ENCODE measurements at regions not wholly inside any gene's neighbourhood (a gene's known extent, or its start where the extent isn't known, plus 50 kb on each side); places are given as distances from the start of the nearest gene placed in this dataset.

GRCh38 chr1:193606035-193606434, 419.6 kb upstream of the B3GALT2 start:
- Histone ChIP-seq H3K4me3 (replicated peaks in 1 of 2; ENCODE audit: low read depth in 1 of 2, low read length in 2 of 2) (no peak overlapping the region), H4K20me1 (ENCODE audit: insufficient read depth) (no peaks in the 10 kb centered on the region), H3K4me1 (ENCODE audit: control insufficient read depth in 1 of 2, insufficient read depth in 2 of 2, low read length in 2 of 2) (no peaks in the 10 kb centered on the region), H3K9me2 (ENCODE audit: insufficient read depth) (no peaks in the 10 kb centered on the region), H3K36me3 (ENCODE audit: control insufficient read depth in 1 of 2, insufficient read depth in 2 of 2, low read length in 2 of 2) (no peaks in the 10 kb centered on the region), H2AFZ (ENCODE audit: low read depth, low read length, poor library complexity, severe bottlenecking) (no peak overlapping the region), H3K27ac (ENCODE audit: low read depth, low read length) (no peak overlapping the region), H3K79me2 (ENCODE audit: insufficient read depth, low read length) (no peaks in the 10 kb centered on the region), H3K4me2 (ENCODE audit: low read length) (no peak overlapping the region), H3K27me3 (ENCODE audit: insufficient read depth, low read length) (no peaks in the 10 kb centered on the region), H3K9me3 (ENCODE audit: control insufficient read depth in 1 of 2, insufficient read depth in 1 of 2, low read depth in 1 of 2, low read length in 2 of 2) (no peaks in the 10 kb centered on the region), H3K9ac (ENCODE audit: low read length) (no peak overlapping the region)
- POLR2A ChIA-PET, result no interaction called here
- RAD21 ChIA-PET (ENCODE audit: low non-redundant PET in 1 of 2, low total read pairs in 2 of 2, uncharacterized antibody in 2 of 2, unreplicated experiment in 2 of 2), result no interaction called here
- BruUV-seq (replicated peaks), result no TSS peak
- CTCF ChIA-PET, result no interaction called here
- DNase-seq (ENCODE audit: low read depth, low spot score), result no peak
- no peak for ATAC-seq
- intact Hi-C loops (cut with micrococcal nuclease), result no loop called here
- TF ChIP-seq RAD21 (IDR thresholded peaks at IDR 0.05; ENCODE audit: low read depth) (no peak), REST (IDR thresholded peaks at IDR 0.05; ENCODE audit: low read depth) (no peak), JUND (IDR thresholded peaks at IDR 0.05) (no peak), ZBTB33 (IDR thresholded peaks at IDR 0.05; ENCODE audit: extremely low read depth, insufficient replicate concordance, low read length) (no peak), CBX3 (IDR thresholded peaks at IDR 0.05; ENCODE audit: low read depth) (no peak), EGR1 (IDR thresholded peaks at IDR 0.05; ENCODE audit: low read depth) (no peak), POLR2A (IDR thresholded peaks at IDR 0.05; ENCODE audit: borderline replicate concordance, extremely low read depth, insufficient read depth, insufficient read length) (no peak), POLR2AphosphoS5 (IDR thresholded peaks at IDR 0.05; ENCODE audit: low read depth, low read length) (no peak), EZH2phosphoT487 (IDR thresholded peaks at IDR 0.05; ENCODE audit: borderline replicate concordance) (no peak), YY1 (IDR thresholded peaks at IDR 0.05; ENCODE audit: extremely low read depth, insufficient replicate concordance, low read depth, low read length) (no peak), EZH2 (IDR thresholded peaks at IDR 0.05) (no peak), CTCF (IDR thresholded peaks at IDR 0.05 in 2 of 3, conservative IDR thresholded peaks at IDR 0.05 in 1 of 3; ENCODE audit: borderline replicate concordance in 1 of 3, insufficient read depth in 1 of 3, low read depth in 2 of 3, low read length in 2 of 3) (no peak), SRF (IDR thresholded peaks at IDR 0.05; ENCODE audit: low read depth) (no peak), ATF3 (IDR thresholded peaks at IDR 0.05) (no peak), ZNF274 (IDR thresholded peaks at IDR 0.05; ENCODE audit: low read depth, low read length) (no peak), SIN3A (IDR thresholded peaks at IDR 0.05; ENCODE audit: low read depth) (no peak), FOSL1 (IDR thresholded peaks at IDR 0.05; ENCODE audit: low read depth) (no peak)

Measured in HCT116 (cell line).